GM18868 (cell line): ENCODE measurements at regions not wholly inside any gene's neighbourhood (a gene's known extent, or its start where the extent isn't known, plus 50 kb on each side); places are given as distances from the start of the nearest gene placed in this dataset.

Experiments
- ATAC-seq: cut with Tn5 transposase; IDR thresholded peaks from one replicate; pipeline ENCODE4 v1.9.1; 2021; ENCODE audit warnings: mild to moderate bottlenecking, moderate library complexity; ENCODE audit not compliant: unreplicated experiment

DNA sequence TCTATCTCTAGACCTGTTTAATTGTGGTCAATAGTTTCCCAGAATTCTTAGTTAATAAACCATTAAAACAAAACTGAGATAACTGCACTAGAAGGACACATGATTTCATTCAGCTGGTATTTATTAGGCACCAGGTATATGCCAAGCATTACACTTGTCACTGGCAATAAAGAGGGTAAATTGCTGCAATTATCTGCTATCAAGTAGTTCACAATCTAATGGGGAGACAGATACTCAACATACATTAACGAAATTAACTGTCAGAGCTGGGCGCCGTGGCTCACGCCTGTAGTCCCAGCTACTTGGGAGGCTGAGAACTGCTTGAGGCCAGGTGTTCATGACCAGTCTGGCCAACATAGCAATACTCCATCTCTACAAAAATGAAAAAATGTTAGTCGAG is 71.7 kb upstream of the WIPF1 start:
- ATAC-seq, result no peak

GRCh38 chr2:174668075-174668474 is 70.5 kb upstream of the WIPF1 start:
- no peak for ATAC-seq

DNA sequence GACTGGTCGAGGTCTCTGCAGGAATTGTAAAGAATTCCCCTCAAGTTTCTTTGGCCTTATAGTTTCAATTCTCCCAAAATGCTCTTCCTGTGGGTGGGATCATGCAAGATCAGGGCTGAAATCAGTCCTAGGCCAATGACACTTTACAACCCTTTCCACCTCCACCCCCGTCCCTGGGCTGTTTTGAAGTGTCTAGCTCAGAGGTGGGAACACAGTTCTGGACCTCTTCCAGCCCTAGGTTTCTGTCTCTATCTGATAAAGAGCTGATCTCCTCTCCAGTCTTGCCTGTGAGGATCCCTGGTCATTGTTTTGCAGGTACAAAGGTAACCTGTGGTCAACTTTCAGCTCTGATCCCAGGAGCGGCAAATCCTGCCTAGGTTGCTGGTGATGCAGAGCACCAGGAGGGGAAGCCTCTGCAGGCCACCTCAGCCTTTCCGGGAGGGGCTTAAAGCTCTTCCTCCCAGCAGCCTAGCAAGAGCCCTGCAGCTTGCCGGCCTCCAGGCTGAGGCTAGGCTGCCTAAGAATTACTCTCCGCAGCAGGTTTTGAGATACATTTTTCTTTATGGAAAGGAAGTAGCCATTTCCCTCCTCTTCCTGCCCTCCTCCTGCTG is 69.8 kb upstream of the WIPF1 start:
- ATAC-seq, result no peak

- ATAC-seq, result no peak
These were observed 69.2 kb upstream of the WIPF1 start for GRCh38 chr2:174666845-174667244.

DNA sequence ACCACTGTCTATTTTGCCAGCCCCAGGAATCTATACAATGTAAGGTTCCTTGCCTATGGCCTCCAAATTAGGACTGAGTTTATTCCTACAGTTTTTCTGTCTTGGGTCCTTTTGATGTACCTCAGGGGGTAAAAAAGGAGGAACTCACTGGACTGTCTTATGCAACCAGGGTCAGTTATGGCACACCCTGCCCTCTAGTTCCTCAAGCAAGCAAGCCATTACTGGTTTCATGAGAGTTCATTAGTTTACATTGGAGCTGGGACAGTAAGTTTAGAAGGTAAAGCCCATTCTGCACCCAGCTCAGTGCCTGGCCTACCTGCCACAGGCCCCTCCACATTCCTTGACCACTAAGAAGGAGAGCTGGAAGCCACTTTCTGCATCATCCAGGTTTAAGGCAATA is 68.7 kb upstream of the WIPF1 start:
- ATAC-seq, result no peak

DNA sequence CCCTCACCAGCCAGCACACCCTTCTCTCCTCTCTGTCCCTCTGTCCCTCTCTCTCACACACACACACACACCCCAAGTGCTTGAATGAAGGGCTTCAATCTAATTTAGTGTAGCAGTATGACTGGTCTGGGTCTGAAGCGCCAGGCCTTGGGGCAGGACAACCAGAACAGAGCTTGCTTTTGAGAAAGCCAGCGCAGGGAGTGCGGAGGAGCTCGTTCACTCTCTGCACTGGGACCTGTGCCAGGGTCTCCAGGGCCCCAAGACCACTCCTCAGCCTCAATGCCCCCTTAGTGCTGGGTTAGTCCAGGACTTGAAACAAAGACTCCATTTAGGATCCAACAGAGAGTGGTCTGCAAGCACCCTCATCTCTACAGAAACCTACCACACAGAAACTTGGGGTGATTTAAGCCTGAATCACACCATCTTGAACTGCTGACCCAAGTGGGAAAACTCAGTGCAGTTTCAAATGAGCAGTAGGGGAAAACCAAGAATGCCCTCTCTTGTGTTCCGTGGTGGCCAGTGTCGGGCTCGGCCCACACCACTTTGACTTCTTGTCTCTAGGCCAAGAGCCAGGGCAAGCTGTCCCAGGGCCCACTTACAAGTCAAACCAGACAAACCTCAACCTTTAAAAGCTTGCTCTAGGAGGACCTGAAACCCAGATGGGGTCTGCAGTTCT is 66.6 kb upstream of the WIPF1 start:
- ATAC-seq, result no peak

DNA sequence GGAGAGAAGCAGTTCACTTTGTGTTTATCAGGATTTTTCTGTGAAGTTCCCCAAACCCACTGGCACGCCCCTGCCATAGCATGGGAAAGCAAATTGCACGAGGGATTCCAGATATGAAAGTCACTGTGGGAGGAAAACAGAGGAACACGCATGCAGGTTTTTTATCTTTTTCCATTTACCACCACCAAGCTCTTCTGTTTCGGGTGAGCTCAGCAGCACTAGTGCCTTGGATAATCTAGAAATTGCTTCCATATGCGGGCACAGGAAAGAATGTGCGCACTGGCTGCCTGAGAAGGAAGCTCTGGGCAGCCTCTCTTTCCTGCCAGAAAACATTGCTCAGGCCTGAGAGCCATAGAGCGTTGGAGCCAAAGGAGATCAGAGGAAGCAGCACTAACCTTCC is 65.9 kb upstream of the WIPF1 start:
- ATAC-seq, result no peak

DNA sequence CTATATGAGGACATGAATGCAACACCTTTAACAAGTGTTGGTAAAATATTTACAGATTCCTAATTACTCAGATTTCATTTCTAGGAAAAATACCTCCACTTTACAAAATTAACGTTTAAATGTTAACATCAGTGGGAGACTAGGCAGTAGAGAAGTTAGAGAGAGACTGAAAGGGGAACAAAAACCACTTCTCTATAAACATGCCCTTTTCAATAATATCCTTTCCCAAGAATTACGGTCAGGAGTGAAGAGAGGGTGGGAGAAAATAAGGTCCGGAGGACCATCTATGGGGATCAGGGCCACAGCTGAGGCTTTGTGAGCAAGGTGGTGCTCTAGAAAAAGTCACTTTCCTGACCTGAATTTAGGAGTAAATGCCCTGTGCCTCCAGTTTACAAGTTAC is 65.3 kb upstream of the WIPF1 start:
- no peak for ATAC-seq

- no peak for ATAC-seq
These were observed 64.9 kb upstream of the WIPF1 start for GRCh38 chr2:174662459-174662858.

- no peak for ATAC-seq
These were observed 63.5 kb upstream of the WIPF1 start for GRCh38 chr2:174660984-174661675.

DNA sequence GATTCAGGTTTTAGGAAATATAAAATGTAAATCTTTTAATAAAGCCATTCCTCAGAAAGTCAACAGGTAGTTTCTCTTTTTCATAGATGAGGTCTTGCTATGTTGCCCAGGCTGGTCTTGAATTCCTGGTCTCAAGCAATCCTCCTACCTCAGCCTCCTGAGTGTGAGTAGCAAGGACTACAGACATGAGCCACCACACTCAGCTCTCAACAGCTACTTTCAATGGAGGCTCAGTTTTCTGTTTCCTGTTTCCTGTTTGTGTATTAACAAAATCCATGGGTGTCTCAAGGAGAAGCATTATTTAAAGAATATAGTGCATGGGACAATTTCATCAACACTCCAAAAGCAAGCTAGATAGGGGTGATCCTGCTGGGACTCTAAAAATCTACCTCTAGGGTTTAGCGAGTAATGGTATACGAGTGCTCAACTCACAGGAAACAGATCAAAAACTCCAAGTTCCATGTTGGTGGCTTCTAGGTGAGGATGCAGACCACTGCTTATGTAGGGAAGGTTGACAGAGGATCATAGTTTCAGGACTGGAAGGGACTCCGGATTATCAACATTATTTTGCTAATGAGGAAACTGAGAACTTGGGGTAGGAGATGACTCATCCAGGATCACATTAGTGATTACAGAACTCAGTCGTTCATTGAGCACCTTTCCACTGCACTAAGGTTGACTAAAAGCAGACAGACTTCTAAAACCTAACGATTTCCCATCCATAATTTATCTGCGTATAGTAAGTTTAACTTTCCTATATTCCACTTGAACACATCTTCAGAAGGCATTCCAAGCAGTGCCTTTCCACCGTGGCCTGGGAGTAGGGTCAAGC is 61.7 kb upstream of the WIPF1 start:
- ATAC-seq, result no peak

DNA sequence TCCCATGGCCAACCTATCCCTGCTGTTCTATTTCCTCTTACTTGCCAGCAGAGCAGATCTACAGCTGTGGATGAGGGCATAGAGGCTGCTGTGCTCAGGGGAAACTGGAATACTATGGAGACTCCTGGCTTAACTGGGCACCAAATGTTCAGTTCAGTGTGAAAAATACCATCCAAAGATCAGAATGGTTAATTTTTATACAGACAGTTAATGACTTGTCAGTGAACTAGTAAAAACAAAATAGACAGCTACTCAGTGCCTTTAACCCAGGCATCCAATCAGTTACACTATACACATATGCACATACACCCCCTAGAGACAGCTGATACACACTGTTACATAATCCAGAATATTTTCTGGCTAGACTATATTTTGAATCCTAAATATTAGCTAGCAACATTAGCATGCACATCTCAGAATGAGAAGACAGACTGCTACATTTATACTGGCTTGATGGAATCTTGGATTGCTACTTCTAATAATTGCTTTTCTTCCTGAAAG is 59.1 kb upstream of the WIPF1 start:
- ATAC-seq, result no peak

DNA sequence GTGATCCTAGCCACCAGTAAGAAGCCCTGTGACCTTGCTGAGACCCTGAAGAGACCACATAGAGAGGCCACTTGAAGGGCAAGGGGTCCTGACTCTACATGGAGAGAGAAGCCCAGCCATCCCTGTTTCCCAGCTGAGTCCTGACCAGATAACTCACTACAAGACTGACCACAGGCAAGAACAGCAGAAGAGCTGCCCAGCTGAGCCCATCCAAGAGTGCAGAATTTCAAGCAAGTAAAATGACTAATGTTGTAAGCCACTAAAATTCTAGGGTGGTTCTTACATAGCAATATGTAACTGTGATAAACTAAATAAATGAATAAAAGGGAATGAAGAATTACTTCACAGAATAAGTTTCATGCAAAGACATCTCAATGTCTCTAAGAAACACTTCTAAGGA is 58.4 kb upstream of the WIPF1 start:
- no peak for ATAC-seq

DNA sequence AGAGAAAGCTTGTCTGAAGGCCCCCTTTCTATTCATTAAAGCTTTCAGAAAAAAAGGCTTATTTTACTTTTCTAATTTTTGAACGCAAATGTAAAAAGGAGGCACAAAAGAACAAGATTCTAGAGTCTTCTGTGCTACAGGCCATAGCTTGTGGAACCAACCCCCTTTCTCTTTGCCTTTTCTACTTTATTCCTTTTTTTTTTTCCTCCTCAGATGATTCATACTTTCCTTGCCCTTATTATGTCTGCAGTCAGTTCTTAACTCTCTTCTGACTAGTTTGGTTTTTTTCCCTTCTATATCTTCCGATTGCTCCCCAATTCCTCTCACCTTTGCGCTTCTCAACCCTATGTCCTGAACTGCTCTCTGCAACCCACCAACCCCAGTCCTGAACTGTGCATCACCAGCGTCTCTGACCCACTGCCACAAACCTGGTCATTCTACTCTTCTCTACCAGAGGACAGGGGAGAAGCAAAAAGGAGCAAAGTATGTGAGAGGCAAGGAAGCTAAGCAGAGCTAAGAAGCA is 56.9 kb upstream of the WIPF1 start:
- ATAC-seq, result no peak

DNA sequence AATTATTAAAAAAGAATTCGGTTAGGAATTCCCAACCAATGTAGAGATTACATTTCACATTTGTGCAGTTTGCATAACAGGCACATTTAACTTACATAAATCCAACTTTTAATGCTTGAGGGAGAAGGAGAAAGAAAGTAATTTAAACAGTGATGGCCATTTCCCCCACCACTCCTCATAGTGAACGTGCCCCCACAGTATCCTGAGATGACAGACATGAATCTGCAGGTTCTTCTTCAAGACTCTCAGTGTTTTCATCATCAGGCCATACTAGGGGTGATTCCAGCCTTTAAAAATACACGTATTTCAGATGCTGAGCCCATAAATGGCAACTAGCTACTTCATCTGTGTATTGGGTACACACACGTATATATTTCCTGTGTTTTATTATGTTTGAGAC is 51.3 kb upstream of the WIPF1 start:
- no peak for ATAC-seq
